IgD-negative memory B cell (primary cell): ENCODE measurements at regions not wholly inside any gene's neighbourhood (a gene's known extent, or its start where the extent isn't known, plus 50 kb on each side); places are given as distances from the start of the nearest gene placed in this dataset.

Source experiments
- H3K27ac Mint-ChIP-seq, 3 donors: one replicate each; pipeline ENCODE4 v1.8.0; 2020 to 2022; ENCODE audit warnings: mild to moderate bottlenecking in 3 of 3, mixed read lengths in 3 of 3, moderate library complexity in 1 of 3
- H3K27me3 Mint-ChIP-seq: one replicate; pipeline ENCODE4 v1.8.0; 2021; ENCODE audit warnings: mixed read lengths
- H3K36me3 Mint-ChIP-seq: one replicate; pipeline ENCODE4 v1.8.0; 2020; ENCODE audit warnings: mild to moderate bottlenecking, mixed read lengths
- H3K4me1 Mint-ChIP-seq, 3 donors: one replicate each; pipeline ENCODE4 v1.8.0; 2020 to 2022; ENCODE audit warnings: mixed read lengths in 3 of 3, mild to moderate bottlenecking in 1 of 3
- H3K4me3 Mint-ChIP-seq, 4 donors: one replicate each; pipeline ENCODE4 v1.8.0; 2020 to 2022; ENCODE audit warnings: mild to moderate bottlenecking in 4 of 4, mixed read lengths in 4 of 4, moderate library complexity in 3 of 4
- H3K9me3 Mint-ChIP-seq, 3 donors: one replicate each; pipeline ENCODE4 v1.8.0; 2020 to 2021; ENCODE audit warnings: mixed read lengths in 3 of 3, mild to moderate bottlenecking in 1 of 3

GRCh38 chrX:30971774-30972603 is 82.9 kb upstream of the TAB3 start:
- Mint-ChIP-seq H3K36me3 (no peaks in the 10 kb centered on the region), H3K27ac (no peak overlapping the region), H3K4me3 (peak overlapping the region in 3 of 4 donors; percentile 4 to 73 (median 53)), H3K4me1 (peaks cover 0 to 6% (median 0%) of the 10 kb centered on the region in 3 donors), H3K27me3 (peaks cover 7% of the 10 kb centered on the region), H3K9me3 (peaks cover 0 to 2% (median 0%) of the 10 kb centered on the region in 3 donors)

- Mint-ChIP-seq H3K27me3 (peaks cover 4% of the 10 kb centered on the region), H3K36me3 (no peaks in the 10 kb centered on the region), H3K4me3 (no peak overlapping the region), H3K27ac (no peak overlapping the region), H3K4me1 (peaks cover 0 to 6% (median 0%) of the 10 kb centered on the region in 3 donors), H3K9me3 (no peaks in the 10 kb centered on the region)
Observed at GRCh38 chrX:30967516-30967915, 78.5 kb upstream of the TAB3 start.

DNA sequence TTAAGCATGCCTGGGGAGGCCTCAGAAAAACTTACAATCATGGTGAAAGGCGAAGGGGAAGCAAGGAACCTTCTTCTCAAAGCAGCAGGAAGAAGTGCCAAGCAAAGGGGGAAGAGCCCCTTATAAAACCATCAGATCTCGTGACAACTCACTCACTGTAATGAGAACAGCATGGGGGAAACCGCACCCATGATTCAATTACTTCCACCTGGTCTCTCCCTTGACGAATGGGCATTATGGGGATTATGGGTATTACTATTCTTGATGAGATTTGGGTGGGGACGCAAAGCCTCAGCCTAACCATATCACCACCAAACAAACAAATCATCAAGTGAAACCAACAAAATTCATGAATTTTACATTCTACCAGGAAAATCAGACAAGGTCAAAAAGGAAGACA is 76.7 kb upstream of the TAB3 start:
- Mint-ChIP-seq H3K9me3 (no peaks in the 10 kb centered on the region), H3K4me1 (no peaks in the 10 kb centered on the region), H3K36me3 (no peaks in the 10 kb centered on the region), H3K27ac (no peak overlapping the region), H3K4me3 (no peak overlapping the region), H3K27me3 (no peaks in the 10 kb centered on the region)

- Mint-ChIP-seq H3K9me3 (no peaks in the 10 kb centered on the region), H3K27me3 (no peaks in the 10 kb centered on the region), H3K36me3 (no peaks in the 10 kb centered on the region), H3K4me1 (no peaks in the 10 kb centered on the region), H3K4me3 (no peak overlapping the region), H3K27ac (no peak overlapping the region)
Observed at GRCh38 chrX:30961387-30962174, 72.5 kb upstream of the TAB3 start.

- Mint-ChIP-seq H3K27ac (no peak overlapping the region), H3K4me3 (no peak overlapping the region), H3K4me1 (no peaks in the 10 kb centered on the region), H3K27me3 (no peaks in the 10 kb centered on the region), H3K36me3 (no peaks in the 10 kb centered on the region), H3K9me3 (no peaks in the 10 kb centered on the region)
Observed at GRCh38 chrX:30957753-30958152, 68.7 kb upstream of the TAB3 start.

- no peaks in the 10 kb centered on the region for H3K4me1 Mint-ChIP-seq
- peaks cover 0 to 7% (median 1%) of the 10 kb centered on the region in 3 donors for H3K9me3 Mint-ChIP-seq
- no peak overlapping the region for H3K27ac Mint-ChIP-seq
- H3K36me3 Mint-ChIP-seq, result no peaks in the 10 kb centered on the region
- H3K4me3 Mint-ChIP-seq, result no peak overlapping the region
- no peaks in the 10 kb centered on the region for H3K27me3 Mint-ChIP-seq
Observed at GRCh38 chrX:30955687-30956086, 66.6 kb upstream of the TAB3 start.

GRCh38 chrX:30951003-30951402 is 61.9 kb upstream of the TAB3 start:
- Mint-ChIP-seq H3K36me3 (no peaks in the 10 kb centered on the region), H3K9me3 (peaks cover 0 to 7% (median 2%) of the 10 kb centered on the region in 3 donors), H3K27me3 (peaks cover 3% of the 10 kb centered on the region), H3K4me3 (no peak overlapping the region), H3K4me1 (no peaks in the 10 kb centered on the region), H3K27ac (no peak overlapping the region)

DNA sequence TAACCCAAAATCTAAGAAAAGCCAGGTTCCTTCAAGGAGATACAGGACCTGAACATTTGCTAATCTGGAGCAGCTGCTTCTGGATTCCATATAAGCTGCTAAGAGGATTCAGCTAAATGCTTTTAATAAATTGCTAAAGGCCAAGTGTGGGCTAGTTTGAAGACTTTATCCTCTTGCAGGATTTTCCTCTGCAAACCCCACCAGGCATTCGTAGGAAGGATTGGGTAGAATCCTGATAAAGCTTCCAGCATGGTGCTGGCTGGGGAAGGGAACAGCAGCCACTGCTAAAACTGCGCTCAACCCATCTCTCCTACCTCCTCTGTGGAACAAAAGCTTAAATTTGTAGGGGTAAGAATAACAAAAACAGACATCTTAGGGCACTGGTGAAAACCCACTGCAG is 61.3 kb upstream of the TAB3 start:
- Mint-ChIP-seq H3K4me1 (no peaks in the 10 kb centered on the region), H3K4me3 (no peak overlapping the region), H3K9me3 (peaks cover 0 to 7% (median 2%) of the 10 kb centered on the region in 3 donors), H3K27me3 (peaks cover 3% of the 10 kb centered on the region), H3K27ac (no peak overlapping the region), H3K36me3 (no peaks in the 10 kb centered on the region)

DNA sequence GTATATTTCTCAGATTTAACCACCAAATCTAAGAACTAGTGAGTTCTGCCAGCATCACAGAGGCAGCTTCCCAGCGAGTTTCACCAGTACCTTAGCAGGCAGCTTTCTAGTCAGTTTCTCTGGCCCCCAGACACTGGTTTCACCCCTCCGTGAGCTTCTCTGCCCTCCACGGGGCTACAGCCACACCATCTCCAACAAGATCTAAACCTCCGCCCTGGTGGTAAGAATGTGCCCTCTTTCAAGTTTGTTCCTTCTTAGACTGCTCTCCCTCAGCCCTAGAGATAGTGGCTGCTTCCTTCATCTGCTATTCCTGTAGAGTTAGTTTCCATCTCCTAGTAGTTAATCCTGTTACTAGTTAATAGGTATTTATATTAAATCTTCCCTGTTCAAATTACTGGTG is 60.5 kb upstream of the TAB3 start:
- Mint-ChIP-seq H3K27ac (no peak overlapping the region), H3K36me3 (no peaks in the 10 kb centered on the region), H3K4me1 (no peaks in the 10 kb centered on the region), H3K9me3 (peaks cover 0 to 7% (median 2%) of the 10 kb centered on the region in 3 donors), H3K27me3 (peaks cover 3% of the 10 kb centered on the region), H3K4me3 (no peak overlapping the region)

- H3K36me3 Mint-ChIP-seq, result no peaks in the 10 kb centered on the region
- H3K4me1 Mint-ChIP-seq, result no peaks in the 10 kb centered on the region
- no peak overlapping the region for H3K27ac Mint-ChIP-seq
- no peak overlapping the region for H3K4me3 Mint-ChIP-seq
- H3K27me3 Mint-ChIP-seq, result peaks cover 4% of the 10 kb centered on the region
- H3K9me3 Mint-ChIP-seq, result peaks cover 0 to 7% (median 2%) of the 10 kb centered on the region in 3 donors
Observed at GRCh38 chrX:30948626-30949025, 59.6 kb upstream of the TAB3 start.

DNA sequence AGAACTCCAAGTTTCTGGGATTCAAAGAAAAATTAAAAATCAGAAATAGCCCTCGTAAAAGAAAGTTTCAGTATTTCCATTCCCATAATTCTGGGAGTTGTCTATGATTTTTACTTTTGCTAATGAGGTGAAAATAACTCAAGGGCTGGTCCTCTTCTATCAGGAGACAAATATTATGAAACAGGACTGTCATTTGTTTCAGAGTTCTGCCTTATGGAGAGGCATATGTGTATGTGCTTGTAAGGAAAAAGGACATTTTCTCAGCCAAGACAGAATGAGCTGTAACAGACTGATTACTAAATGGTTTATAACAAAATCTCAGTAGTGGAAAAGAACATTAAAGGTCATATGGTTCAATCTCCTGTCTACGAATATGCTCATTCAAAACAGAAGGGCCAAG is 59.0 kb upstream of the TAB3 start:
- Mint-ChIP-seq H3K4me1 (no peaks in the 10 kb centered on the region), H3K36me3 (no peaks in the 10 kb centered on the region), H3K4me3 (no peak overlapping the region), H3K27me3 (peaks cover 4% of the 10 kb centered on the region), H3K27ac (no peak overlapping the region), H3K9me3 (peaks cover 0 to 7% (median 2%) of the 10 kb centered on the region in 3 donors)

DNA sequence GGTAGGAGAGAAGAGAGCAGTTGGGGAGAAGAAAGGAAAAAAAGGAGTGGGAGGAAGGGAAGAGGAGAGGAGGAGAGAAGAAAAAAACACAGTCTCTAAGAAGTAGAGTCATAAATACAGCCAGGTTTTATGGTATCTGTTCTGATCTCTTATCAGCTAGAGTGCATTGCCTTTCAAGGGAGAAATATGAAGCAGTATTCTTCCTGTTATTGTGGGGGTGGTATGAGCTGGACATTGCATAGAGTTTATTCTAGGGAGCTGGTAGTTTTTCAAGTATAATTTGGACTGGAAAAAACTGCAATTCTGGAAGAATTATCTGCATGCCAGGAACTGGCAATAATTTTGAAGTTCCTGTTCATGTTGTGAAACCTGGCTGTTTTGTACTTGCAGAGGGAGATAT is 54.9 kb upstream of the TAB3 start:
- Mint-ChIP-seq H3K27ac (peak overlapping the region in 1 of 3 donors; percentile 28), H3K9me3 (peaks cover 0 to 2% (median 0%) of the 10 kb centered on the region in 3 donors), H3K36me3 (no peaks in the 10 kb centered on the region), H3K4me1 (no peaks in the 10 kb centered on the region), H3K4me3 (no peak overlapping the region), H3K27me3 (peaks cover 1% of the 10 kb centered on the region)

- Mint-ChIP-seq H3K36me3 (no peaks in the 10 kb centered on the region), H3K4me3 (no peak overlapping the region), H3K27ac (no peak overlapping the region), H3K4me1 (no peaks in the 10 kb centered on the region), H3K27me3 (peaks cover 1% of the 10 kb centered on the region), H3K9me3 (peaks cover 0 to 2% (median 0%) of the 10 kb centered on the region in 3 donors)
Observed at GRCh38 chrX:30941898-30942297, 52.8 kb upstream of the TAB3 start.

GRCh38 chrX:30939928-30940327 is 50.9 kb upstream of the TAB3 start:
- H3K36me3 Mint-ChIP-seq, result no peaks in the 10 kb centered on the region
- no peak overlapping the region for H3K27ac Mint-ChIP-seq
- H3K9me3 Mint-ChIP-seq, result peaks cover 0 to 2% (median 0%) of the 10 kb centered on the region in 3 donors
- no peak overlapping the region for H3K4me3 Mint-ChIP-seq
- H3K4me1 Mint-ChIP-seq, result no peaks in the 10 kb centered on the region
- H3K27me3 Mint-ChIP-seq, result peaks cover 1% of the 10 kb centered on the region
